Stimulated activated CD4-positive, alpha-beta T cell treated with anti-CD3 and anti-CD28 coated beads, Interleukin-4, amount 100 ng/mL, for 1 hour (primary cell): ENCODE measurements at regions not wholly inside any gene's neighbourhood (a gene's known extent, or its start where the extent isn't known, plus 50 kb on each side); places are given as distances from the start of the nearest gene placed in this dataset.

Source experiments
- DNase-seq: peaks from one replicate; pipeline ENCODE4 v3.0.0-alpha.2; 2020

DNA sequence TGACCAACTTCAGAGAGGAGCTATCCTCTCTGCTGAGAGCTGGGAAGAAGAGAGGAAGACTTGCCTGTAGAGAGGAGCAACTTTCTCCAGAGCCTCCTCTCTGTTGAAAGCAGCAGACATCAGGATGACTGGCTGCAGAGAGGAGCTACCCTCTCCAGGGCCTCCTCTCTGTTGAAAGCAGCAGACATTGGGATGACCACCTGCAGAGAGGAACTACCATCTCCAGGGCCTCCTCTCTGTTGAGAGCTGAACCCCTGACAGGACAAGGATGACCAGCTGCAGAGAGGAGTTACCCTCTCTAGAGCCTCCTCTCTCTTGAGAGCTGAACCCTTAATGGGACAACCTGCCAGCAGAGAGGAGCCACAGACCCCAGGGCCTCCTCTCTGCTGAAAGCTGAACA is 83.0 kb upstream of the GJB5 start:
- no peak for DNase-seq

DNA sequence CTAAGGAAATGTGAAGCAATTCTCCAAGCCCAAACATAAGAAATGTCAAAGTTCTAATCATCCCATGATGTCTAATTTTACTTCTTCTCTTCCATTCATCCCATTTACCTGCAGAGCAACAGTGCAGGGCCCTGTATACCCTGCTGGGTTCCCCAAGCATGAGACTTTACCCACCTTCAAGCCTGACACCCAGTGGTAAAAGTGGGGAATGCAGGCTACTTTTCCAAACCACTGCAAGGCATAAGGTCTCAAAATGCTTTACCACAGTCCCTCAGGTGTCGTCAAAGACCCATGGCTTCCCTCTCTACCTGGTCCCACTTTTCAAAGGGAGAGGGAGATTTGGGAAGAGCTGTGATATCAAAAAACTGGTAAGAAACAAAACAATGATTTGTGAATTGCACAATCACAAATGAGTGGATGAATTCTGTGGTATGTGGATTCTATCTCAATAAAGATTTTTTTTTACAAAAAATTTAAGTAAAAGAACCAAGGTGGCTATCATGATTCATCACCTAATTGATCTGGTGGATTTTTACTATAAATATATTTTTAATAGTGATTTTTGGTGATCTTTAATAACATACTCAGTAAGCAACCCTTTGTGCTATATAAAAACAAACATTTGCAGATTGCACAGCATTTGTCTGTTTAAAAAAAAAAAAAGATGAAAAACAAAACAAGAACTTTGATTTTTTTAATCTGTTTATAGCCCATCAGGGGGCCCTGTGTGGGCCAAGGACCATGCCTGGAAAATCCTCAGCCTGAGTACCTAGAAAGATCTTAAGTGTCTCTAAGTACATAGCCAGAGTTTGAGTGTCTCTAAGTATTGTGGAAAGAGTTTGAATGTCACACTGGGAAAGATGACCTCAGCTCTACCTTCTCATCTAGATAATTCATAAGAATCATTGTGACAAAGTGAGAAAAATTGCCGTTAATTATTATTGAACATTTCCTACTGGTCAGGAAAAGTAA is 73.1 kb upstream of the GJB5 start:
- DNase-seq, result peak; percentile 26

DNA sequence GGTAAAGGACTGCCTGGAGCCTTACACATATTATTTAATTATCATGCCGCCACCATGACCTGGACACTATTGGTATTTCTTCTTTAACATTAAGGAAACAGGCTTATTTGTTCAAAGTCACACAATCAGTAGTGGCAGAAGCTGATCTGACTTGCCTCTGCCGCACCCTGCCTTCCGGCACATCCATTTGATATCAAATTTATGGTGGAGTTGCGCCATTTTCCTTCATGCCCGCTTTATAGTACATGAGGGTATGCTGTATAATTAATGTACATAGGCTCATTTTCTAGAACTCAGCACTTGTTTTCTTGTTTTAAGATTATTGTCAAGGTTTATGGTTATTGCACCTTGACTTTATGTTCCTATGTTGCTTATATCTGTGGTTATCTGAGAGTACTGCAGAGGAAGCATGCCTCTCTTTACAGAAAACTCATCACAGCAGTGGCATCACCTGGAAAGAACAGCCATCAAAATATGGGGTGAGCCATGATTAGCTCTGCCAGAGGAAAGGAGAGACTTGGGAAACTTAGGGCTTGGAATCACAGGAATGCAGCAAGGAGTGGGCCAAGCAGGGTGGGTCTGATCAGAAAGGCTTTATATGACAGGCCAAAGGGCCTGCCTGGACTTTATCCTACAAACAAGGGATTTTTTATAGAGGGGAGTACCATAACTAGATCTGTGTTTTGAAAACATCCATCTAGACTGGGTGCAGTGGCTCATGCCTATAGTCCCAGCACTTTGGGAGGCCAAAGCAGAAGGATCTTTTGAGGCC is 72.2 kb upstream of the GJB5 start:
- DNase-seq, result no peak

DNA sequence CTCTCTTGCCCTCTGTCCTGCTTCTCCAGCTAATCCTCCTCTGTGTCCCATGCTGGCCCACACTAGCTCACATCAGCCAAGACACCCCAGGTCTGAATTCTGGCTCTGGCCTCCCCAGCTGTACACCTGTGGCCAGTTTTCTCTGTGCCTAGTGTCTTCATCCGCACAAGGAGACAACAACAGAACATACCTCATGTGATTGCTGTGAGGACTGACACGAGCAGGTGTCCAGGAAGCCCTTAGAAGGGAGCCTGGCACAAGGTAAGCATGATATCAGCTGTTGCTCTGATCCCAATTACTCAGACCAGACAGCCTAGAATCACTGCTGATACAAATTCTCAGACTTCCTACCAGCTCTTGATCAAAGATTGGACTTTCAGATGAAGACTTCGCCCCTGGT is 71.2 kb upstream of the GJB5 start:
- DNase-seq, result no peak

DNA sequence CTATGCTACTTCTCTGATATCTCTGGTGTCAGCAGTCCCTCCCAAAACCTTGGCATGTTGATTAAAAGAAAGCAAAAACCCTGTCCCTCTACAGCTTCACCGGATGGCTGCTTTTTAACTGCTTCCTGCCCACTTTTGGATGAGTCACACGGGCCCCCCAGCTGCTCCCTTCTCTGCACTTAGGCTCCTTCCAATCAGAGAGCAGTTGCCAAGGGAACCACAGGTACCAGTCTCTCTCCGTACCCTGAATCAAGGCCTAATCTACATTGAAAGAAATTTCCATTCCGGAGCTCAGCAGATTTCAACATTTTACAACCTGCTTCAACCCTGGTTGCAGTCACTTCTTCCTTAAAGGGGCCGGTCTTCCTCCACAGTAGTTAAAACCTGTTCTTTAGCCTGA is 70.6 kb upstream of the GJB5 start:
- DNase-seq, result no peak

DNA sequence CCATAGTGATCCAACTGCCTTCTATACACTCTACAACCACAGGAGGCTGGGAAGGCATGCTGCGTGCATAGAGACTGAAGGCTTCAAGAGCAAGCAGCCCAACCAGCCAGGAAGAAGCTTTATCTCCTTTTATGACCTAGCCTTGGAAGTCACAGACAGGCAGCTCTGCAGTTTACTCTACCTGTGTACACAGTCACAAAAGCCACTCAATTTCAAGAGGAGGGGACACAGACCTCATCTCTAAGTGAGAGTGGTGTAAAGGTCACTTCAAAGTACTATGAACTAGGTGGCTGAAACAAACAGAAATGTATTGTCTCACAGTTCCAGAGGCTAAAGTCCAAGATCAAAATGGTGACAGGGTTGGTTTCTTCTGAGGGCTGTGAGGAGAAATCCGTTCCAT is 69.6 kb upstream of the GJB5 start:
- DNase-seq, result no peak

DNA sequence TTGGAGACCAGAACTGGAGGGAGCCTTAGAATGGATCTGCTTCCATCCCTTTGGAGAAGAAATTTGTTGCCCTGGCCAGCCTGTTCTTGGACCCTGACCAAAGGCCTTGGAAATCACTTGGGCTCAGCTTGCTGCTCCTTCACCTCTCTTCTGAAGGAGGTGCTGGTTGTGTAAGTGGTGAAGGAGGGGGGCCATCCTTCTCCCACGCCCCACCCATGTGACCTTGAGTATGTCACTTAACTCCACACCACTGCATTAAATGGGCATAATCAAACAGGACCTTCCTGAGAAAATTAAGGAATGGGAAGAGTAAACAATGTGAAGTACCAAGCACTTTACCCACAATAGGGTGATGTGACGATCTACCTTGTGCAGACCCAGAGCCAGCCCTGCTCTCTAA is 68.3 kb upstream of the GJB5 start:
- DNase-seq, result no peak

DNA sequence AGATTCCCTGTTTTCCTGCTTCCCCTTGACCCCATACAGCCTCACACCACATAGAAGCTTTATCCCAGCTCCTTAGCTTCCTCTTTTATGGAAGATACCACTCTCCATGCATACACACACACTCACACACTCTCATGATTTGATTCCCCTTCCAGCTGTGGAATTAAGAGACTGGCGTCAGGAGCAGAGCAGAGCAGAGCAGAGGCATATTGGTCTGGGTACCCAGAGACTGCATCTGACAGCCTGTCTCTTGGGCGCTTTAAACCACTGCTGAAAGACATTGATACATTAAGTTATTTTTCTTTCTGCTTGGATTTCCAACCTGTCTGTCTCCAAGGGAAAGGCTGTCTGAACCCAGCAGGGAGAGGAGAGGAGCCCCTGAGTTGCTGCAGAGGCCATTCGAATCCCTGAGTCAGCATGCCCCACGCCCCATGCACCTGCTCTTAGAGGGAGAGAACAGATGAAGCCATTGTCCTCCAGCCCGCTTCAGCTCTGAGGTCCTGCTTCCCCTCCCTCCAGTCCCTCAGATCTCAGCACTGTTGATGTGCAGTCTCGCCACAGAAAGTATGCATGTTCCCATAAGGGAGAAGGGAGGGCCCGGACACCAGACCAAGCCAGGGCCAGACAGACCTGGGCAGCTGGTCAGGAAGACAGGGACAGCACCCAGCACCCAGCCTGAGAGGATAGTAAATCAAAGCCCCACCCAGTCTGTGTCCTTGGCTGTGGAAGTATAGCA is 66.7 kb upstream of the GJB5 start:
- DNase-seq, result no peak

DNA sequence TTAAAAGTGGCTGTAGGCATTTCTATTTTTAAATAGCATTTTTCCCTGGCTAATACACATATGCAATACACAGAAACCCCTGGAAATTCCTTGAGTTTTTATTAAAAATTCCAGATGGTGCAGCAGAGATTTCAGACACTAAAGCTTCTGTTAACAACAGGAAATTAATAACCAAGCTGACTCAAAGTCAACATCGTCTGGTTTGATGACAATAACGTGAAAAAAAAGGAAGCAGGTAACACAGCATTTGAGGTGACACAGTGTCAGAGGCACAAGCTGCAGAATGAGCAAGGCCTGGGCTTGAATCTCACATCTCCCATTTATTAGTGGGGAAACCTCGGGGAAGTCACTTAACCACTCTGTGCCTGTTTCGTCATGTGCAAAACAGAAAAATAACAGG is 64.6 kb upstream of the GJB5 start:
- no peak for DNase-seq

DNA sequence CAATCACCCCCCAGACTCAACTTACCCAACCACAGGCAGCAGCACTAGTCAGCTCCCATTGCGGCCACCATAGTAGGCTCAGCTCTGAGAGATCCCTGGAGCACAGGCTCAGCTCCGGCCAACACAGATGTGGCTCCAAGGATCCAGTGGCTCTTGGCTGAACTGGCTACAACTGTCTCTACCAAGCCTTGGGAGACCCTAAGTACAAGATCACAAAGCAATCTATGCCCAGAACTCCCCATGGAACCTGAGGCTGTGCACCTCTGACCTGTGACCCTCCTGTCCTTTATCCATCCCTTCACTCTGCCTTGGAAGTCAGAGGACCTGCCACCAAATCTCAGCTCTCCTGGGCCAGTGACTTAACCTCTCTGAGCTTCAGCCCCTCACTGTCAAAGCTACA is 61.8 kb upstream of the GJB5 start:
- no peak for DNase-seq

DNA sequence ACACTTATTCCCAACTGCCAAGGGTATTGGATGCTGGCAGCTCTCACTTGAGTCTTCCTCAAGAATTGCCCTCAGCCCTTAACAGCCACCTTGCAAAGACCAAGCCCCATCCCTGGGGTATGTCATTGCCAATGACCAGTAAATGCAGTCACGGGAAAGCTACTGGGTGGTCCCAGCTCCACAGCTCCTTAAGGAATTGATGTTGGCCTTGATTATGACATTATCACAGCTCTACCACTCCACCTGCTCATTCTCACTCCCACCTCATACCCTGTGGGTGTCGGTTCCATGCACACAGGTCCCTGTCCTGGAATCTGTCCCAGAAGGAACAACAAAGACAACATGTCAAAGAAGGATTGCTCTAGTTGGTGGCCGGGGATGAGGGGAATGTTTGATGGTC is 60.5 kb upstream of the GJB5 start:
- no peak for DNase-seq

DNA sequence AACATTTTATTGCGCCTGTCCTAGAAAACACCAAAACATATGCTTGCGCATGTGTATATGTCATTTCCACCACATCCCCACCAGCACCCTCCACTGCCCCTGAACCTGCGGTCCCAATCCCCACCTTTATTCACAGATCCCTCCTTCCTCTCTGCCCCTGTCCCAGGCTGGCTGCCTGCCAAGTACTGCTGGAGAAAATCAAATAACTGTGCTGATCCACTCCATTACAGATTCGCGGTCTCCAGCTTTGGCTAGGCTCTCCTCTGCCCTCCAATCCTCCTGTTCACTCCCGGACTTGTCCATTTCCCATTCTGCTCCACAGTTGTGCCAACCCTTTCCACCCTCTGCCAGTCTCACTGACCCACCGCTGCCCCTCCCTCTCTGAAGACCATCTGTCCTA is 59.3 kb upstream of the GJB5 start:
- DNase-seq, result no peak

DNA sequence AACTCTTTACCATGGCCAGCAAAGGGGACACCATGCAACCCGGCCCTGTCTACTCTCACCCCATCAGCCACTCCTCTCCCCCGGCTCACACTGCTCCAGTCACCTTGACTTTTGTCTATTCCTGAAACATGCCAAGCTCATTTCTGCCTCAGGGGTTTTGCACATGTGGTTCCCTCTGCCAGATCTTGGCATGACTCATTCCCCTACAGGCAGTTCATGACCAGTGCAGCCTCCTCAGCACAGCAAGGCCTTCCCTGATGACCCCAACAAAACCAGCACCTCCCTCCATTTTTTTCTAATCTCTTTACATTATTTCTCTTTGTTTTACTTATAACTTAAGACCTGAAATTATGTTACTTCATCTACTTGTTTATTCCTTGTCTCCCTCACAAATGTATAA is 58.6 kb upstream of the GJB5 start:
- no peak for DNase-seq

DNA sequence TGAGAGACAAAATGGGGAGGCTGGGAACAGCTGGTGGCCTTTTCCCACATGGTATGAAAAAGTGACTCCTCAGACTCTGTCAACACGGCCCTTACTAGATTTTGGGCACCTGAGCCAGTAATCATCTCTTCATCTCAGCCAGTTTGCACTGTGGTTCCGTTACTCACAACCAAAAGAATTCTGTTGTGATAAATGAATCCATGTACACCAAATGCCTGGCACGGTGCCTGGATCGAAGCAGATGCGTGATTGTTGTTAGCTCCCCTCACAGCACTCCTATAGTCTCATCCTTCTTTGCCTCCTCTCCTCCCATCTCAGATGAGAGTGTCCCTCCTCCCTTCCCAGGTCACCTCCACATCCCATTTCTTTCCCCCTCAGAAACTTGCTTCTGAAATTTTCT is 57.9 kb upstream of the GJB5 start:
- DNase-seq, result no peak

DNA sequence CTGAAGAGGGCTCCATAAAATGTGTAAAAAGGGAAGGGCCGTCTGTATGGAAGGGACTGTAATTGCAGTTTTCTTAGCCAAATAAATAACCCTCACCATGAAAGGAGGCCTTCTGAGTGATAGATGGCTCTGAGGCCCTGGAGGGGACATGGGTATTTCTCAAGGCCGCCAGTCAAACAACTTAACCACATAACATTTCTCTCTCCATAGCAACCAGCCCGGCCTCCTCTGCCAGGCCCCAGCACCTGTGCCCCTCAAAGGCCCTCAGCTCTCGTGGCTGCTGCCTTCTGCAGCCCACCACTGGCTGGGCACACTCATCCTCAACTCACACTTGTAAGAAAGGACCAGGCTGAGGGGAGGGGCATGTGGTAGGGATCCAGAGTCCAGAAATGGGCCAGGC is 57.0 kb upstream of the GJB5 start:
- no peak for DNase-seq

DNA sequence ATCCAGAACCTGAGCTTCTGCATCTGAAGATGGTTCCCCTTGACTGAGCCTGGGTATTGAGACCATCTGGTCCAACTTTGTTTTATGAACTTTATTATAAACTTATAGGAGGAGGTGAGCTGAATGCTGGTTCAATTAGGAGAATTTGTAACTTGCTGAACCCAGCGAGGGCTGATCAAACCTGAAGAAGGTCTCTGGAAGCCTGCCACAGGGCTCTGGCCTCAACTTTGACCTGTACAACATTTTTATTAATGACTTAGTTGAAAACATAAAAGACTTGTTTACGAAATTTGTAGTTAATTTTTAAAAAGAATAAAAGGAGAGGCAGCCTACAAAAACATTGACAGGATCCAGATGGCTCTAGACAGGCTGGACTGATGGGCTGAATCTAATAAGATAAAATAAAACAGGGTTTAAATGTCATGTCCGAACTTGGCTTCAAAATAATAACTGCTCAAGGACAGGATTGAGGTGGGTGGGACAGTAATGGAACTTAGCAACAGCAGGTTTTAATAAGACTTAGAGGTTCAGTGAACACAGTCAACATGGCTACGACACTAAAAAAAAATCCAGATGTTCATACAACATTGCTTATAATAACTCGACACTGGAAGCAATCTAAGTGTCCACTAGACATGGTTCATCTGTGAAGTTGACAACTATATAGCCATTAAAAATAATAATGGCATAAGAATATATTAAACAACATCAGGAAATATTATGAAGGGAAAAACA is 53.4 kb upstream of the GJB5 start:
- DNase-seq, result no peak
